Activated T-cell treated with anti-CD3 and anti-CD28 coated beads, Interleukin-2, amount 50 U/mL, for 24 hours (primary cell): ENCODE measurements at regions not wholly inside any gene's neighbourhood (a gene's known extent, or its start where the extent isn't known, plus 50 kb on each side); places are given as distances from the start of the nearest gene placed in this dataset.
"Not testable (repeated sequence)": the region's sequence is repeated elsewhere in the genome, so short reads cannot be mapped to it uniquely, and the experiment has no call there.

Experiments
- DNase-seq: peaks from one replicate; pipeline ENCODE4 v3.0.0-alpha.2; 2020
- H3K27ac Mint-ChIP-seq: 2 replicates; pipeline ENCODE4 v1.8.0; 2020; ENCODE audit warnings: mild to moderate bottlenecking, mixed read lengths
- H3K27me3 Mint-ChIP-seq: 2 replicates; pipeline ENCODE4 v1.8.0; 2020; ENCODE audit warnings: mixed read lengths
- H3K36me3 Mint-ChIP-seq: 2 replicates; pipeline ENCODE4 v1.8.0; 2020; ENCODE audit warnings: low read depth, mixed read lengths
- H3K4me1 Mint-ChIP-seq: 2 replicates; pipeline ENCODE4 v1.8.0; 2020; ENCODE audit warnings: low read depth, mixed read lengths
- H3K4me3 Mint-ChIP-seq: 2 replicates; pipeline ENCODE4 v1.8.0; 2020; ENCODE audit warnings: mild to moderate bottlenecking, moderate library complexity, mixed read lengths
- H3K9me3 Mint-ChIP-seq: 2 replicates; pipeline ENCODE4 v1.8.0; 2020; ENCODE audit warnings: mixed read lengths

GRCh38 chr4:79689740-79690139, 281.7 kb upstream of the GK2 start:
- H3K36me3 Mint-ChIP-seq: no peaks in the 10 kb centered on the region

GRCh38 chr4:79688691-79689090, 280.7 kb upstream of the GK2 start:
- no peak for DNase-seq
- Mint-ChIP-seq H3K4me1 (peaks cover 3% of the 10 kb centered on the region), H3K4me3 (no peak overlapping the region), H3K27me3 (no peaks in the 10 kb centered on the region), H3K27ac (no peak overlapping the region), H3K9me3 (peaks cover 3% of the 10 kb centered on the region), H3K36me3 (no peaks in the 10 kb centered on the region)

More at GRCh38 chr4:79689740-79690139, 281.7 kb upstream of the GK2 start:
- peaks cover 3% of the 10 kb centered on the region for H3K4me1 Mint-ChIP-seq
- no peak overlapping the region for H3K4me3 Mint-ChIP-seq
- no peaks in the 10 kb centered on the region for H3K27me3 Mint-ChIP-seq
- no peak for DNase-seq
- H3K27ac Mint-ChIP-seq: no peak overlapping the region
- H3K9me3 Mint-ChIP-seq: peaks cover 12% of the 10 kb centered on the region

- no peak for DNase-seq
- Mint-ChIP-seq H3K4me3 (no peak overlapping the region), H3K27me3 (no peaks in the 10 kb centered on the region), H3K36me3 (no peaks in the 10 kb centered on the region), H3K4me1 (peaks cover 3% of the 10 kb centered on the region), H3K9me3 (no peaks in the 10 kb centered on the region), H3K27ac (no peak overlapping the region)
These were observed 279.0 kb upstream of the GK2 start for GRCh38 chr4:79687006-79687405.

GRCh38 chr4:79685542-79685941, 277.5 kb upstream of the GK2 start:
- DNase-seq: no peak
- no peak overlapping the region for H3K27ac Mint-ChIP-seq

GRCh38 chr4:79684516-79684915, 276.5 kb upstream of the GK2 start:
- H3K27me3 Mint-ChIP-seq: no peaks in the 10 kb centered on the region
- H3K9me3 Mint-ChIP-seq: no peaks in the 10 kb centered on the region
- H3K4me1 Mint-ChIP-seq: peaks cover 3% of the 10 kb centered on the region
- no peak for DNase-seq
- H3K36me3 Mint-ChIP-seq: no peaks in the 10 kb centered on the region
- H3K4me3 Mint-ChIP-seq: no peak overlapping the region
- no peak overlapping the region for H3K27ac Mint-ChIP-seq

More at GRCh38 chr4:79685542-79685941, 277.5 kb upstream of the GK2 start:
- no peak overlapping the region for H3K4me3 Mint-ChIP-seq
- H3K9me3 Mint-ChIP-seq: no peaks in the 10 kb centered on the region
- H3K4me1 Mint-ChIP-seq: peaks cover 3% of the 10 kb centered on the region
- no peaks in the 10 kb centered on the region for H3K36me3 Mint-ChIP-seq
- H3K27me3 Mint-ChIP-seq: no peaks in the 10 kb centered on the region

- peaks cover 10% of the 10 kb centered on the region for H3K4me1 Mint-ChIP-seq
- no peak overlapping the region for H3K27ac Mint-ChIP-seq
- H3K36me3 Mint-ChIP-seq: no peaks in the 10 kb centered on the region
- no peak overlapping the region for H3K4me3 Mint-ChIP-seq
- no peaks in the 10 kb centered on the region for H3K9me3 Mint-ChIP-seq
- no peaks in the 10 kb centered on the region for H3K27me3 Mint-ChIP-seq
- no peak for DNase-seq
These were observed 274.9 kb upstream of the GK2 start for GRCh38 chr4:79682801-79683530.

- H3K27me3 Mint-ChIP-seq: no peaks in the 10 kb centered on the region
- H3K27ac Mint-ChIP-seq: no peak overlapping the region
- no peak overlapping the region for H3K4me3 Mint-ChIP-seq
- H3K9me3 Mint-ChIP-seq: no peaks in the 10 kb centered on the region
- H3K36me3 Mint-ChIP-seq: no peaks in the 10 kb centered on the region
- peaks cover 10% of the 10 kb centered on the region for H3K4me1 Mint-ChIP-seq
- DNase-seq: no peak
These were observed 274.1 kb upstream of the GK2 start for GRCh38 chr4:79682161-79682560.

GRCh38 chr4:79679859-79680258, 271.8 kb upstream of the GK2 start:
- no peaks in the 10 kb centered on the region for H3K9me3 Mint-ChIP-seq
- no peaks in the 10 kb centered on the region for H3K36me3 Mint-ChIP-seq
- H3K4me3 Mint-ChIP-seq: no peak overlapping the region
- peaks cover 7% of the 10 kb centered on the region for H3K4me1 Mint-ChIP-seq
- H3K27ac Mint-ChIP-seq: no peak overlapping the region
- no peak for DNase-seq
- H3K27me3 Mint-ChIP-seq: peaks cover 2% of the 10 kb centered on the region

- H3K4me3 Mint-ChIP-seq: no peak overlapping the region
- no peaks in the 10 kb centered on the region for H3K9me3 Mint-ChIP-seq
- peaks cover 7% of the 10 kb centered on the region for H3K4me1 Mint-ChIP-seq
- H3K36me3 Mint-ChIP-seq: no peaks in the 10 kb centered on the region
- DNase-seq: no peak
- H3K27me3 Mint-ChIP-seq: peaks cover 2% of the 10 kb centered on the region
- peak overlapping the region; percentile 35 for H3K27ac Mint-ChIP-seq
These were observed 270.6 kb upstream of the GK2 start for GRCh38 chr4:79678472-79679202.

GRCh38 chr4:79676705-79677104, 268.7 kb upstream of the GK2 start:
- H3K27ac Mint-ChIP-seq: no peak overlapping the region
- DNase-seq: no peak
- peaks cover 9% of the 10 kb centered on the region for H3K9me3 Mint-ChIP-seq
- peaks cover 7% of the 10 kb centered on the region for H3K4me1 Mint-ChIP-seq
- no peak overlapping the region for H3K4me3 Mint-ChIP-seq
- H3K27me3 Mint-ChIP-seq: peaks cover 2% of the 10 kb centered on the region
- no peaks in the 10 kb centered on the region for H3K36me3 Mint-ChIP-seq

GRCh38 chr4:79674906-79675305, 266.9 kb upstream of the GK2 start:
- peaks cover 14% of the 10 kb centered on the region for H3K9me3 Mint-ChIP-seq
- not testable (repeated sequence) for H3K27ac Mint-ChIP-seq, DNase-seq, H3K4me3 Mint-ChIP-seq, H3K36me3 Mint-ChIP-seq, H3K4me1 Mint-ChIP-seq, H3K27me3 Mint-ChIP-seq

GRCh38 chr4:79673898-79674297, 265.9 kb upstream of the GK2 start:
- H3K36me3 Mint-ChIP-seq: no peaks in the 10 kb centered on the region

GRCh38 chr4:79673377-79673776, 265.3 kb upstream of the GK2 start:
- H3K4me1 Mint-ChIP-seq: peaks cover 2% of the 10 kb centered on the region
- no peak overlapping the region for H3K27ac Mint-ChIP-seq
- H3K4me3 Mint-ChIP-seq: no peak overlapping the region
- peaks cover 2% of the 10 kb centered on the region for H3K27me3 Mint-ChIP-seq
- peaks cover 22% of the 10 kb centered on the region for H3K9me3 Mint-ChIP-seq
- no peaks in the 10 kb centered on the region for H3K36me3 Mint-ChIP-seq
- no peak for DNase-seq

More at GRCh38 chr4:79673898-79674297, 265.9 kb upstream of the GK2 start:
- Mint-ChIP-seq H3K9me3 (peaks cover 17% of the 10 kb centered on the region), H3K4me1 (peaks cover 7% of the 10 kb centered on the region), H3K27me3 (peaks cover 2% of the 10 kb centered on the region), H3K4me3 (no peak overlapping the region), H3K27ac (no peak overlapping the region)
- DNase-seq: no peak

- no peak for DNase-seq
- no peaks in the 10 kb centered on the region for H3K4me1 Mint-ChIP-seq
- H3K4me3 Mint-ChIP-seq: no peak overlapping the region
- no peak overlapping the region for H3K27ac Mint-ChIP-seq
- H3K27me3 Mint-ChIP-seq: no peaks in the 10 kb centered on the region
- H3K36me3 Mint-ChIP-seq: no peaks in the 10 kb centered on the region
- H3K9me3 Mint-ChIP-seq: peaks cover 13% of the 10 kb centered on the region
These were observed 258.8 kb upstream of the GK2 start for GRCh38 chr4:79666875-79667274.

GRCh38 chr4:79666112-79666511, 258.1 kb upstream of the GK2 start:
- DNase-seq: no peak
- no peaks in the 10 kb centered on the region for H3K36me3 Mint-ChIP-seq
- H3K27ac Mint-ChIP-seq: no peak overlapping the region
- peaks cover 13% of the 10 kb centered on the region for H3K9me3 Mint-ChIP-seq
- H3K4me1 Mint-ChIP-seq: peaks cover 3% of the 10 kb centered on the region
- H3K4me3 Mint-ChIP-seq: no peak overlapping the region
- no peaks in the 10 kb centered on the region for H3K27me3 Mint-ChIP-seq
